NCI-H128 (cell line): ENCODE measurements at regions not wholly inside any gene's neighbourhood (a gene's known extent, or its start where the extent isn't known, plus 50 kb on each side); places are given as distances from the start of the nearest gene placed in this dataset.
"Not testable (repeated sequence)": the region's sequence is repeated elsewhere in the genome, so short reads cannot be mapped to it uniquely, and the experiment has no call there.

Experiments used
- DNase-seq: peaks from one replicate; lab custom pipeline; 2025; ENCODE audit not compliant: unreplicated experiment; lab: John Stamatoyannopoulos, UW

- DNase-seq: no peak
These were observed 204.1 kb downstream of the NDUFA10 start for GRCh38 chr2:239820836-239821693.

GRCh38 chr2:239819974-239820555 is 205.1 kb downstream of the NDUFA10 start:
- no peak for DNase-seq

GRCh38 chr2:239819091-239819973 is 205.8 kb downstream of the NDUFA10 start:
- no peak for DNase-seq

- no peak for DNase-seq
These were observed 206.6 kb downstream of the NDUFA10 start for GRCh38 chr2:239818531-239819011.

GRCh38 chr2:239818086-239818485 is 207.1 kb downstream of the NDUFA10 start:
- DNase-seq: no peak

- not testable (repeated sequence) for DNase-seq
These were observed 207.6 kb downstream of the NDUFA10 start for GRCh38 chr2:239817468-239818031.

GRCh38 chr2:239816576-239817467 is 208.3 kb downstream of the NDUFA10 start:
- DNase-seq: no peak

- DNase-seq: no peak
These were observed 209.5 kb downstream of the NDUFA10 start for GRCh38 chr2:239815671-239816070.

- no peak for DNase-seq
These were observed 210.1 kb downstream of the NDUFA10 start for GRCh38 chr2:239814861-239815601.

GRCh38 chr2:239814116-239814860 is 210.9 kb downstream of the NDUFA10 start:
- no peak for DNase-seq

GRCh38 chr2:239813261-239814115 is 211.7 kb downstream of the NDUFA10 start:
- DNase-seq: no peak

GRCh38 chr2:239811806-239812560 is 213.2 kb downstream of the NDUFA10 start:
- no peak for DNase-seq

GRCh38 chr2:239811111-239811781 is 213.9 kb downstream of the NDUFA10 start:
- DNase-seq: no peak

- no peak for DNase-seq
These were observed 215.8 kb downstream of the NDUFA10 start for GRCh38 chr2:239809391-239809790.

- no peak for DNase-seq
These were observed 217.6 kb downstream of the NDUFA10 start for GRCh38 chr2:239807568-239807967.

GRCh38 chr2:239806758-239807434 is 218.2 kb downstream of the NDUFA10 start:
- DNase-seq: no peak
